Kidney (tissue), 13 donors: ENCODE measurements at regions not wholly inside any gene's neighbourhood (a gene's known extent, or its start where the extent isn't known, plus 50 kb on each side); places are given as distances from the start of the nearest gene placed in this dataset.

Experiments used
- DNase-seq, 5 donors: peaks; one replicate each; pipeline ENCODE4 v3.0.0-alpha.2; 2013 to 2020
- FAIRE-seq: peaks from 2 replicates; lab custom pipeline; 2012; peaks lifted over from hg19 to GRCh38; lab: Jason Lieb, UNC
- H3K27ac ChIP-seq, 2 donors: one replicate each; pipeline ENCODE4 v1.7.0; 2013; ENCODE audit warnings: low read depth in 2 of 2, low read length in 2 of 2, inconsistent platforms in 1 of 2
- H3K27me3 ChIP-seq: one replicate; pipeline ENCODE4 v1.7.1; 2013; ENCODE audit warnings: low read length, inconsistent platforms; ENCODE audit not compliant: control insufficient read depth, insufficient read depth
- H3K36me3 ChIP-seq, 3 donors: one replicate each; pipeline versions ENCODE4 v1.7.0 to v1.7.1; 2013; ENCODE audit warnings: low read length in 3 of 3, control low read depth in 1 of 3, inconsistent platforms in 1 of 3; ENCODE audit not compliant: insufficient read depth in 3 of 3, control insufficient read depth in 2 of 3
- H3K4me1 ChIP-seq, 3 donors: one replicate each; pipeline versions ENCODE4 v1.7.0 to v1.7.1; 2013; ENCODE audit warnings: low read length in 3 of 3, inconsistent platforms in 1 of 3, low read depth in 1 of 3; ENCODE audit not compliant: control insufficient read depth in 2 of 3, insufficient read depth in 2 of 3
- H3K4me3 ChIP-seq, 3 donors: one replicate each; pipeline versions ENCODE4 v1.7.0 to v1.8.1; 2013; ENCODE audit warnings: low read length in 3 of 3, control low read depth in 1 of 3, inconsistent platforms in 1 of 3
- H3K9ac ChIP-seq, 3 donors: one replicate each; pipeline versions ENCODE4 v1.7.0 to v1.7.1; 2013; ENCODE audit warnings: low read length in 3 of 3, control low read depth in 1 of 3, inconsistent platforms in 1 of 3
- H3K9me3 ChIP-seq, 3 donors: one replicate each; pipeline versions ENCODE4 v1.7.0 to v1.7.1; 2013; ENCODE audit warnings: low read length in 3 of 3, control low read depth in 1 of 3, inconsistent platforms in 1 of 3; ENCODE audit not compliant: control insufficient read depth in 2 of 3, insufficient read depth in 1 of 3
- intact Hi-C: fragments of 100-400 bp; cut with DNase I; formaldehyde crosslinking; loops from one replicate; pipeline ENCODE4 v1.11.1; 2022
- TF ChIP-seq, protein P1 (sequence below): IDR thresholded peaks from 3 replicates; pipeline ENCODE4 v1.5.1; 2012; ENCODE audit warnings: mild to moderate bottlenecking, moderate library complexity, borderline replicate concordance; ENCODE audit not compliant: insufficient read depth; ENCODE audit errors: extremely low read depth
- donor health status: control.
- donor health status: control.
- donor health status: control.
- donor health status: control.
- donor health status: control.
- donor health status: DM: yes; HTN: yes; CAD: no.
- donor health status: Normal renal cell carcinoma (clear cell type).

DNA sequence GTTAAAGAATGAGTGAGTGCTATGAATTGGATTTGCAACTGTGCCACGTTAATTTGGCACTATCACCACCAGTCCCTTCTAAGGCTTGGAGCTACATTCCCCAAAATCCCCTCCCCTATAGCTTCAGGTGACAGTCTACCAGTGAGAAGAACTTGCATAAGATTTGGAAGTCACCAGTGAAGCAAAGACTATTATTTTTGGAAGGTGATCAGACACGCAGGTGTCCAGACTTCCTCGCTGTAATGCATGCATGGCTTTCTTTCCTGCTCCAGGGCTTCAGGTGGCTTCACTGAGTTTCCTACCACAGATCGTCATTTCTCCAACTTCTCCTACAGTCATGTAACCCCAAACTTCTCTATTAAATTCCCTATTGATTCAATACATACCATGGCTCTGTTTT, 61.4 kb downstream of the SLC41A2 start:
- H3K4me1 ChIP-seq: no peaks in the 10 kb centered on the region
- H3K36me3 ChIP-seq: no peaks in the 10 kb centered on the region
- TF ChIP-seq, protein P1, sequence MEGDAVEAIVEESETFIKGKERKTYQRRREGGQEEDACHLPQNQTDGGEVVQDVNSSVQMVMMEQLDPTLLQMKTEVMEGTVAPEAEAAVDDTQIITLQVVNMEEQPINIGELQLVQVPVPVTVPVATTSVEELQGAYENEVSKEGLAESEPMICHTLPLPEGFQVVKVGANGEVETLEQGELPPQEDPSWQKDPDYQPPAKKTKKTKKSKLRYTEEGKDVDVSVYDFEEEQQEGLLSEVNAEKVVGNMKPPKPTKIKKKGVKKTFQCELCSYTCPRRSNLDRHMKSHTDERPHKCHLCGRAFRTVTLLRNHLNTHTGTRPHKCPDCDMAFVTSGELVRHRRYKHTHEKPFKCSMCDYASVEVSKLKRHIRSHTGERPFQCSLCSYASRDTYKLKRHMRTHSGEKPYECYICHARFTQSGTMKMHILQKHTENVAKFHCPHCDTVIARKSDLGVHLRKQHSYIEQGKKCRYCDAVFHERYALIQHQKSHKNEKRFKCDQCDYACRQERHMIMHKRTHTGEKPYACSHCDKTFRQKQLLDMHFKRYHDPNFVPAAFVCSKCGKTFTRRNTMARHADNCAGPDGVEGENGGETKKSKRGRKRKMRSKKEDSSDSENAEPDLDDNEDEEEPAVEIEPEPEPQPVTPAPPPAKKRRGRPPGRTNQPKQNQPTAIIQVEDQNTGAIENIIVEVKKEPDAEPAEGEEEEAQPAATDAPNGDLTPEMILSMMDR: no peak
- H3K9ac ChIP-seq: no peak overlapping the region
- H3K27me3 ChIP-seq: no peaks in the 10 kb centered on the region
- DNase-seq (no peak), FAIRE-seq (no peak)
- no peak overlapping the region for H3K27ac ChIP-seq
- intact Hi-C loops: no loop called here
- H3K9me3 ChIP-seq: peaks cover 0 to 4% (median 0%) of the 10 kb centered on the region in 3 donors
- no peak overlapping the region for H3K4me3 ChIP-seq

DNA sequence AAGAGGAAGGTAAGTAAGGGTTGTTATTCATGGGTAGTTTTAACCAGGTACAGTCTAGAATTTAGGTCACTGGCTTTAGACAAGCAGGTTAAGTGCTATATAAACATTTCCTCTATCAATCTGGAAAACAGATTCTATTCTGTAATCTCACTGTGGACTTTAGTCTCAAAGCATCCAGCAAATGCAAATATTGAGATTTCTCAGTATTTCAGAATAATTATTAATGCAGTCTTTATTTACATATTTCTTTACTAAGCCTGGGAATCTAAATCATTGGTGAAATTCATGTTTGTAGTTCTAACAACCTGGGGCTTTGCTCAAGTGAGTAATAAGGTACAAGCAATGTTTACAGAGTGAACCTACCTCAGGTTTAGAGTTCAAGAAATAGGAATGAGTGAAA, 61.9 kb downstream of the SLC41A2 start:
- intact Hi-C loops: no loop called here
- no peak for DNase-seq
- H3K4me3 ChIP-seq: no peak overlapping the region
- no peak for FAIRE-seq
- H3K27ac ChIP-seq: no peak overlapping the region
- H3K9me3 ChIP-seq: peaks cover 0 to 4% (median 0%) of the 10 kb centered on the region in 3 donors
- no peaks in the 10 kb centered on the region for H3K4me1 ChIP-seq
- TF ChIP-seq, protein P1: no peak
- no peaks in the 10 kb centered on the region for H3K27me3 ChIP-seq
- no peak overlapping the region for H3K9ac ChIP-seq
- H3K36me3 ChIP-seq: no peaks in the 10 kb centered on the region

DNA sequence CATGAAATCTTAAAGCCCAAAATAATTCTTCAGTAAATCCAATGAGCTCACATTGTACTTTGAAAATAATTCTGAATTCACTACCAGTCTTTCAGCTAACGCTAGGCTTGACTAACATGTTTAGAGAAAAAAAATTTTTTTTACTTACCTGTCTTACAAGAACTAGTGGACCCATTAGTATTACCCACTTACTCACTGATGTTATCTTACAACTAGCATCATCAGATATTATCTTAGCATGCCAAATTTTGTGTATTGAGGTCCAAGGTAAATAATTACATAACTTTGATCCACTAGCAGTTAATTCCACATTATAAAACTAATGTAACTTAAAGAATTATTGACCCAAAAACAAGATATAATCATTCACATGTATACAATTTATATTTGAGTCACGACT, 62.7 kb downstream of the SLC41A2 start:
- TF ChIP-seq, protein P1: no peak
- intact Hi-C loops: no loop called here
- FAIRE-seq: no peak
- H3K27me3 ChIP-seq: no peaks in the 10 kb centered on the region
- no peak for DNase-seq
- no peak overlapping the region for H3K4me3 ChIP-seq
- H3K4me1 ChIP-seq: no peaks in the 10 kb centered on the region
- no peak overlapping the region for H3K9ac ChIP-seq
- no peaks in the 10 kb centered on the region for H3K36me3 ChIP-seq
- H3K27ac ChIP-seq: no peak overlapping the region
- H3K9me3 ChIP-seq: peaks cover 0 to 4% (median 0%) of the 10 kb centered on the region in 3 donors

DNA sequence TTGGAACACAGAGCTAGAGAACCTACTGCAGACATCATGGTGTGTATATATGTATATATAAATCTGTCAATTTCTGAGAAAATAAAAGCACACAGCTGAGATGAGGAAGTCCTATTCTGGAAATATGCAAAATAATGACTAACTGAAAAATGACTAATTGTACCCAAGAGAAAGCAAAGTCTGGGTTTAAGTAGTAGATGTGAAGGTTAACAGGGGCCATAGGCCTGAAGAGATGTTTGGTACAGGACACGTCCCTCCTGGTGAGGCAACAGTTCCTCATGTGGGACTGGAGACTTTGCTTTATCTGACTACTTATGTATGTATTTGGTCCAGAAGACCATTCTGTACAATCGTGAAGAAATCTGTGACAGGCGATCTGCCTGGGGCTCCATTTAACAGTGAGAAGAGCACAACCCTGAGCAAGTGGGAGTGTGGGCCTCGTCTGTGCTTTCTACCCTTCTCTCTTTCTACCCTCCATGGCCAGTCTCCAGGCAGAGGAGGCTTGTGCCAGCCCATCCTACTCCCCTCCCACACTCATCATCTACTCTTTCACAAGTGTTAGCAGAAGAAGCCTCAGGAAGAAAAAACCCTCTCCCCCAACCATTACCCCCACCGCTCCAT, 67.5 kb downstream of the SLC41A2 start:
- FAIRE-seq: no peak

More for the DNA sequence above, 67.5 kb downstream of the SLC41A2 start:
- intact Hi-C loops: no loop called here
- H3K27ac ChIP-seq: no peak overlapping the region
- TF ChIP-seq, protein P1: no peak
- no peak overlapping the region for H3K4me3 ChIP-seq
- H3K27me3 ChIP-seq: no peaks in the 10 kb centered on the region
- no peaks in the 10 kb centered on the region for H3K36me3 ChIP-seq
- no peaks in the 10 kb centered on the region for H3K4me1 ChIP-seq
- H3K9ac ChIP-seq: no peak overlapping the region
- H3K9me3 ChIP-seq: no peaks in the 10 kb centered on the region
- DNase-seq: no peak
